Cardiac septum (tissue), 1 donor: ENCODE measurements at regions not wholly inside any gene's neighbourhood (a gene's known extent, or its start where the extent isn't known, plus 50 kb on each side); places are given as distances from the start of the nearest gene placed in this dataset.
"Not testable (repeated sequence)": the region's sequence is repeated elsewhere in the genome, so short reads cannot be mapped to it uniquely, and the experiment has no call there.

Source experiments
- DNase-seq: peaks from one replicate; pipeline ENCODE4 v3.0.0-alpha.2; 2020; ENCODE audit warnings: low spot score
- intact Hi-C: fragments of 100-400 bp; cut with DNase I; formaldehyde crosslinking; loops from one replicate; pipeline ENCODE4 v1.14.0; 2022
- donor health status: DM: no; HTN: no; CAD: no.

DNA sequence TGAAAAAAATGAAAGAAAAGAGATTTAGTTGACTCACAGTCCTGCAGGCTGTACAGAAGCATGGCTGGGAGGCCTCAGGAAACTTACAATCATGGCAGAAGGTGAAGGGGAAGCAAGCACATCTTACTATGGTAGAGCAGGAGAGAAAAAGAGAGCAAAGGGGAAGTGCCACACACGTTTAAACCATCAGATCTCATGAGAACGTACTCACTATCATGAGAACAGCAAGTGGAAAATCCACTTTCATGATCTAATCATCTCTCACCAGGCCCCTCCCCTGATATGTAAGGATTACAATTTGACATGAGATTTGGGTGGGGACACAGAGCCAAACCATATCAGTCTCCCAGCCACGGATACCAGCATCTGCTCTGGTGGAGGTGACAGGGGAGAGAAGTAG, 50.8 kb upstream of the CPOX start:
- intact Hi-C loops: no loop called here
- DNase-seq: no peak

DNA sequence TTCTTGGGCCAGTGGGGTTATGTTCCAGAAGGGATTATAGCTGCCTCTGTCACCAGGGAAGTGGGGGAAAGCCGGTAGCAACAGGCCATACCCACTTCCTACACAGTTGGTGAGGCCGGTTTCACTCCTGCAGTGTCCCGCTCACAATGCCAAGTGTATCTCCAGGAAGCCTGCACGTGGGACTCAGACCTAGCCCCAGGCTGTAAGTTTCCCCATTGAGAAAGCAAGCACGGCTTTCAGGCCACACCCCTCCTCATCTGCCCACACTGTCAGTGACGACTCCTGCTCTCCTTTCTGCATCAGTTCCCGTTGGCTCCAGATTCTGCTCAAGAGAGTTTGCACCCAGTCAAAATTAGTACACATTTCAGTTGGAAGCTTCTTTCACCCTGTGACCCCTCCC, 51.6 kb upstream of the CPOX start:
- intact Hi-C loops: no loop called here
- DNase-seq: no peak

- intact Hi-C loops: no loop called here
Measured at GRCh38 chr3:98646680-98647079, 53.3 kb upstream of the CPOX start.

GRCh38 chr3:98647197-98647596, 53.8 kb upstream of the CPOX start:
- intact Hi-C loops: no loop called here
- no peak for DNase-seq

More at GRCh38 chr3:98646680-98647079, 53.3 kb upstream of the CPOX start:
- no peak for DNase-seq

DNA sequence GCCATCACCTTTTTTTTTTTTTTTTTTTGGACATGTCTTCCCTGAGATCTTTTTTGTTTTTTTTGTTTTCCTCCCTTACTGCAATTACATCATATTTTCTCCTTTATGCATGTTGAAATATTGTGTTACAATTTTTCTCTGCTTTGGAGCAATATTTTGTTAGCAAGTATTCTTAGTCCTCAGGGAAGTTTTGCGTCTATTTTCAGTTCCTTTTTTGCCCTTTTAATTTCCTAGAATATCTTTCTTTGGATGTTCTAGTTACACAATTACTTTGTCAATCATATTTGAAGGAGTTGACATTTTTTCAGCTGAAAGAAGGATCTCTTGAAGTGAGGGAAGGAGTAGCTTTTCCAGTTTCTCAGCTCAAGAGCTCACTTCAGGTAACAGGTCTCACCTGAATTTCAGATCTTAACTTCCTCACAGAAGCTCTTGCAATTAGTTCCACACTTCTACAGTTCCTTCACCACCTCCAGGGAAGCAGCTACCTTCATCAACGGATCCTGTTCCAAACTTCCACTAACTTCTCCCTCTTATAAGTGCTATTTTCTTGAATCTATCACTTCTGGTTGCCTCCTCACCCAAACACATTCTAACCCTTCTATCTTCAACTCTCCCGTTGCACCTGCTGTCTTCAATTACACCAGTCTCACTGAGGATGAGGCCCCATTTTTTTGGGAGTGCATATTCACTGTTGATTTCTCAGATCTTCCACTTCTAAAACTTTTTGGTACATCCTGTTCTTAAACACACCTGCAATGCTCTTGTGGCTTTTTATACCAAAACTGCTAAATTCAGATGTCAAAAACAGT, 57.8 kb upstream of the CPOX start:
- intact Hi-C loops: no loop called here
- no peak for DNase-seq

DNA sequence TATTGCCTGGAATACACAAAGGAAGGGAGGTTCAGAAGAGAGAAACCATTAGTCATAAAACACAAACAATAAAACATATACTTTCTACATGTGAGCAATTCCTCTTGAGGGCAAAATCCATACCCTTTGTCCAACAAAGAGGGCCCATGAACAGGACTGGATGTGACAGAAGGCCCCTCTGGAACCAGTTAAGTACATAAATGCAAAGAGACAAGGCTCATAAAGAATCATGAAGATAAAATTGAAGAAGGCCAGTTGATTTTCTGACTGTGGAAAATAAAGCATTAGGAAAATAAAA, 58.3 kb upstream of the CPOX start:
- no peak for DNase-seq
- intact Hi-C loops: no loop called here

- intact Hi-C loops: no loop called here
- no peak for DNase-seq
Measured at GRCh38 chr3:98655666-98656065, 62.3 kb upstream of the CPOX start.

- intact Hi-C loops: no loop called here
- DNase-seq: no peak
Measured at GRCh38 chr3:98657457-98657856, 64.0 kb upstream of the CPOX start.

DNA sequence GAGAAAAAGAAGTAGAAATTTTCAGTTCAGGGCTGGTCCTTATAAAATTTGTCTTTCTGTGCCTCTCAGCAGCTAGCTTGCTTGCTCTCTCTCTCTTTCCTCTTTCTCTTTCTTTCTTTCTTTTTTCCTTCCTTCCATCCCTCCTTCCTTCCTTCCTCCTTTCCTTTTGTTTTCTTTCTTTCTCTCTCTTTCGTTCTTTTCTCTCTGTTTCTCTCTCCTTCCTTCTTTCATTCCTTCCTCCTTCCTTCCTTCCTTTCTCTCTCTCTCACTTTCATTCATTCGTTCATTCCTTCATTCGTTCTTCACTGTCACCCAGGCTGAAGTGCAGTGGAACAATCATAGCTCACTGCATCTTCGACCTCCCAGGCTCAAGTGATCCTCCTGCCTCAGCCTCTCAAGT, 69.3 kb upstream of the CPOX start:
- DNase-seq: no peak
- intact Hi-C loops: no loop called here

DNA sequence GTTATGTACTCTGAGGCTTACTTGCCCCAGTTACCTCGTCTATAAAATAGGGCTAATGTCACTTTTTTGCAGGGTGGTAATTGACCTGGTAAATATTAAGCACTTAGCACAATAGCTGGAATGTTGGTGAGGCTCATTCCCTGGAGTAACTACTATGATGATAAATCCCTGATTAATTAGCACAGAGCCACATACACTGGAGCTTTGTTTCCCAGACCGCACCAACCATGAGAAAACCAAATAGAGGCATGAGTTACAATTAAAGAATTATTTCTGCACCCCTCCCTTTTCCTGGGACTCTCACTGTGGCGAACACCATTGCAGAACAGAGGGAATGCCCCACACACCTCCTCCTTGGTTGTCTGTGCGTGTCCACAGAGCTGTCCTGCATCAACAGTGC, 76.6 kb upstream of the CPOX start:
- DNase-seq: no peak
- intact Hi-C loops: no loop called here

GRCh38 chr3:98679986-98680385, 83.2 kb upstream of the ST3GAL6 start:
- intact Hi-C loops: no loop called here

GRCh38 chr3:98680723-98681122, 82.4 kb upstream of the ST3GAL6 start:
- DNase-seq: no peak
- intact Hi-C loops: no loop called here

More at GRCh38 chr3:98679986-98680385, 83.2 kb upstream of the ST3GAL6 start:
- DNase-seq: no peak

GRCh38 chr3:98681486-98681885, 81.7 kb upstream of the ST3GAL6 start:
- intact Hi-C loops: no loop called here

DNA sequence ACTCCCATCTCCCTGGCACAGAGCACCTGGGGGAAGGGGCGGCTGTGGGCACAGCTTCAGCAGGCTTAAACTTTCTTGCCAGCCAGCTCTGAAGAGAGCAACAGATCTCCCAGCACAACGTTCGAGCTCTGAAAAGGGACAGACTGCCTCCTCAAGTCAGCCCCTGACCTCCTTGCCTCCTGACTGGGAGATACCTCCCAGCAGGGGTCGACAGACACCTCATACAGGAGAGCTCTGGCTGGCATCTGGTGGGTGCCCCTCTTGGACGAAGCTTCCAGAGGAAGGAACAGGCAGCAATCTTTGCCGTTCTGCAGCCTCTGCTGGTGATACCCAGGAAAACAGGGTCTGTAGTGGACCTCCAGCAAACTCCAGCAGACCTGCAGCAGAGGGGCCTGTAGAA, 80.7 kb upstream of the ST3GAL6 start:
- intact Hi-C loops, DNase-seq: not testable (repeated sequence)

More at GRCh38 chr3:98681486-98681885, 81.7 kb upstream of the ST3GAL6 start:
- DNase-seq: no peak

DNA sequence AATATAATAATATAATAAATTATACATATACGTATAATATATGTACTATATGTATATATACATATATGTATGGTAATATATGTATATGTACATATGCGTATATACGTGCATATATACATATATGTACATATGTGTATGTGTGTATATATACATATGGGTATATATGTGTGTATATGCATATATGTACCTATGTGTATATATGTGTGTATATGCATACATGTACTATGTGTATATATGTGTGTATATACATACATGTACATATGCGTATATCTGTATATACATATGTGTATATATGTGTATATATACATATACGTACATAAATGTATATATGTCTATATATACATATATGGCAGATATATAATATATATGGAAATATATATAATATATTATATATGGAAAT, 74.8 kb upstream of the ST3GAL6 start:
- no peak for DNase-seq
- intact Hi-C loops: no loop called here

DNA sequence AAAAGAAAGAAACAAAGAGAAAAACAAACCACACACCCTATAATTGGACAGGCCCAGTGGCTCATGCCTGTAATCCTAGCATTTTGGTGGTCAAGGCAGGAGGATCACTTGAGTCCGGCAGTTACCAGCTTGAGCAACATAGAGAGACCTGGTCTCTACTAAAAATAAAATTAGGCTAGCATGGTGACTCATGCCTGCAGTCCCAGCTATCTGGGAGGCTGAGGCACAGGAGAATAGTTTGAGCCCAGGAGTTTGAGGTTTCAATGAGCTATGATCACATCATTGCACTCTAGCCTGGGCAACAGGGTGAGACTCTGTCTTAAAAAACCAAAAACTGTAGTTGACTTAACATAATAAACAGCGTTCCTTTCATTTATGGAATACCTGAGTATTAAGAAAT, 72.3 kb upstream of the ST3GAL6 start:
- intact Hi-C loops: loop anchor here (5.0 kb wide), 2 partner anchors 41 to 96 kb away; no protein-coding TSS in a partner anchor
- no peak for DNase-seq

DNA sequence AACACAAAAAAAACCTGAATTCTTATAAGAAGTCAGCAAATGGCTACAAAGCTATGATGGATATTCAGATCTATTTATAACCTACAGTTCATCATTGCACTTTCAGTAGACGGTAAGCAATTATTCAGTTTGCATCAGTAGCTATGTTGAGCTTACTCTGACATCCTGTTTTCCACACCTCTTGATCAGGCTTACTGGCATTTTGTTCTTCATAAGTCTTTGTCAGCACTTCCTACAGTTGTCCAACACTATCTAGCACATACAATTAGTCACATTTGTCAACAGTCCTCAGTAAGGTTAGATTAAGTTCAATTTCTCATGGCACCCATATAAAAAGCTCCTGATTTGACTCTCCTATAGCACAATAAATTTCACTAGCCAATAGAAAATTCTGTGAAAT, 71.2 kb upstream of the ST3GAL6 start:
- no peak for DNase-seq
- intact Hi-C loops: loop anchor here (5.0 kb wide), 2 partner anchors 40 to 95 kb away; no protein-coding TSS in a partner anchor

DNA sequence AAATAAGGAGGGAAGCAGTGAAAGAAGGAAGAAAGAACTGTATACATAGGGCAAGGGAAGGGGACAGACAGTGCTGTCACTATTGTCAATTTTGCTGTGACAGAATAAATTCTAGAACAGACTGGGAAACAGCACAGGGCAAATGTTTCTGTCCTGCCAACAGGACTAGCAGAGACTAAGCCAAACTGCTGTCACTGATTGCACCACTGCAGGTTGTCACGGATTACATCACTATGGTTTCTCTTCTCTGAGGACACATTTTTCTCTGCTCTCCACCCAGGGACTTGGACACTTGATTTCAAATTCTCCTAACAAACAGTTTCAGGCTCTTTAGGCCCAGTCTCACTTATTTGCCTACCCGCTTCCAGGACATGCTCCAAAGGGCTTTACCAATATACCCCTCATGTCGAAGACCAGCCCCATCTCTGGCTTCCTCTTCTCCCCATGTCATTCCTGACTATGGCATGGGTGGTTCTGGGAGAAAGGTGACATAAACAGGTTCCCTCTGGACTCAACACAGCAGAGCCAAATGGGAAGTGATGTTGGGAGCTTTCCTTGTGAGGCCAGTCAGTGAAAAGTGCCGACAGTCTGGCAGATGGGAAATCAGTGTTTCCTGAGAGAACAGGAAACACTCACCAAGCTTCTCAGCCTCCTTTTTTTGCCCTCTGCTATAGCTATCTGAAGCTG, 70.2 kb upstream of the ST3GAL6 start:
- no peak for DNase-seq
- intact Hi-C loops: loop anchor here (5.0 kb wide), 2 partner anchors 39 to 94 kb away; no protein-coding TSS in a partner anchor

DNA sequence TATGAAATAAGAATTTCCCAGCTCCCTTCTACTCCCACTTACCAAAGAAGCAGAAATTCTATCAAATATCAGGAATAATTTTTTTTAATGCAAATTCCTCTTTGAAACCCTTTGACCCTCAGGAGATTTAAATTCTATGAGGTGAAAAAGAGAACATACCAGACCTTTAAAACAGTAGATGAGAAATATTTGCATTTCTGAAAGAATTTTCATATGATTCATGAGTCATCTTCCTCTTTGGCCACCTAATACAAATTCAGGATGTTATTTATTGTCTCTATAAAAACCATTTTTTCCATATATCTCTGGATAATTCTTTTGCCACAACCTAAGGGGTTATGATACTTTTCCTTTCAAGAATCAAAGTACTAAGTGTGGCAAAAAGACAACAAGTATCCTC, 67.3 kb upstream of the ST3GAL6 start:
- DNase-seq: no peak
- intact Hi-C loops: no loop called here

DNA sequence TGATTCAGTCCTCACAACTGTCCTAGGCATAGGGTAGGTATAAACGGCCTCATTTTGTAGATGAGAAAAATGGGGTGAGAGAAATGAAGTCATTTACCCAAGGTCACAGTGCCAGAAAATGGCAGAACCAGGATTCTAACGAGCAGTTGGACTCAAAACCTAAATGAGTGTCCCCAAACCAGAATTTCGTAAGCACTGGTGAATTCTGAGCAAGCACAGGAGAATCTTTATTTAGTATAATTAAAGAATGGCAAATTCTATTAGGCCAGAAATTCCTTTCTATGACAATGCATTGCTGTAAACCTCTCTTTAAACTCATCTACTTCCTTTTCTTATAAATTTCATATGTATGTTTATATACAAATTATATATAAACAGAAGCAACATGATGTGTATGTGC, 66.8 kb upstream of the ST3GAL6 start:
- intact Hi-C loops, DNase-seq: not testable (repeated sequence)

GRCh38 chr3:98697225-98697624, 65.9 kb upstream of the ST3GAL6 start:
- no peak for DNase-seq
- intact Hi-C loops: no loop called here
